B cell (primary cell): ENCODE measurements at regions not wholly inside any gene's neighbourhood (a gene's known extent, or its start where the extent isn't known, plus 50 kb on each side); places are given as distances from the start of the nearest gene placed in this dataset.
"Not testable (repeated sequence)": the region's sequence is repeated elsewhere in the genome, so short reads cannot be mapped to it uniquely, and the experiment has no call there.

ENCODE experiments used
- EZH2 ChIP-seq: IDR thresholded peaks from 2 replicates; pipeline ENCODE4 v1.6.1; 2012; ENCODE audit warnings: borderline replicate concordance, low read depth, mild to moderate bottlenecking, moderate library complexity, low read length; ENCODE audit not compliant: insufficient read depth, poor library complexity, severe bottlenecking
- TF ChIP-seq, protein P1 (sequence below): fragments of 200-600 bp; IDR thresholded peaks from one replicate; pipeline ENCODE4 v1.8.0; 2022; ENCODE audit warnings: antibody characterized with exemption, mild to moderate bottlenecking

DNA sequence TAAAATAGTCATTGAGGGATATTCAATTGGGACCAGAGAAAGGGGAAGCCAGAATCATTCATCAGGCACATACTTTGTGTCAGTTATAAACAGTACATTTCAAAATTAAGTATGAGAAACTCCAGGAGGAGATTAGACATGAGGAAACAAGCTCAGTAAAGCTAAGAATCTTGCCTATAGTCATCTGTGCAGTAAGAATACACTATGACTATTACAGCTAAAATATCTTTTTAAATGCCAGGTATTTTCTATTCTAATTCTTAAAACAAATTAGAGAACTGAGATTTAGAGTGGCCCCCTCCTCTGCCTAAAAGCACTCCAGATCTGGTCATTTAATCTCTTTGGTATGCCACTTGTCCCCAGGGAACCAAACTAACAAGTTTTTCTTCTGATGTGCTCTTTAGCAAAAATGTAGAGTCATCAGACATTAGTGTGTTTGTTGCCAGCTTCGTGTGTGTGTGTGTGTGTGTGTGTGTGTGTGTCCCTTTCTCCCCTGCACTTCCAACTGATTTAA is 541.1 kb downstream of the TTLL7 start:
- TF ChIP-seq, protein P1, sequence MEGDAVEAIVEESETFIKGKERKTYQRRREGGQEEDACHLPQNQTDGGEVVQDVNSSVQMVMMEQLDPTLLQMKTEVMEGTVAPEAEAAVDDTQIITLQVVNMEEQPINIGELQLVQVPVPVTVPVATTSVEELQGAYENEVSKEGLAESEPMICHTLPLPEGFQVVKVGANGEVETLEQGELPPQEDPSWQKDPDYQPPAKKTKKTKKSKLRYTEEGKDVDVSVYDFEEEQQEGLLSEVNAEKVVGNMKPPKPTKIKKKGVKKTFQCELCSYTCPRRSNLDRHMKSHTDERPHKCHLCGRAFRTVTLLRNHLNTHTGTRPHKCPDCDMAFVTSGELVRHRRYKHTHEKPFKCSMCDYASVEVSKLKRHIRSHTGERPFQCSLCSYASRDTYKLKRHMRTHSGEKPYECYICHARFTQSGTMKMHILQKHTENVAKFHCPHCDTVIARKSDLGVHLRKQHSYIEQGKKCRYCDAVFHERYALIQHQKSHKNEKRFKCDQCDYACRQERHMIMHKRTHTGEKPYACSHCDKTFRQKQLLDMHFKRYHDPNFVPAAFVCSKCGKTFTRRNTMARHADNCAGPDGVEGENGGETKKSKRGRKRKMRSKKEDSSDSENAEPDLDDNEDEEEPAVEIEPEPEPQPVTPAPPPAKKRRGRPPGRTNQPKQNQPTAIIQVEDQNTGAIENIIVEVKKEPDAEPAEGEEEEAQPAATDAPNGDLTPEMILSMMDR = not testable (repeated sequence)
- not testable (repeated sequence) for TF ChIP-seq EZH2
